ENCODE measurements at regions not wholly inside any gene's neighbourhood (a gene's known extent, or its start where the extent isn't known, plus 50 kb on each side); places are given as distances from the start of the nearest gene placed in this dataset.

DNA sequence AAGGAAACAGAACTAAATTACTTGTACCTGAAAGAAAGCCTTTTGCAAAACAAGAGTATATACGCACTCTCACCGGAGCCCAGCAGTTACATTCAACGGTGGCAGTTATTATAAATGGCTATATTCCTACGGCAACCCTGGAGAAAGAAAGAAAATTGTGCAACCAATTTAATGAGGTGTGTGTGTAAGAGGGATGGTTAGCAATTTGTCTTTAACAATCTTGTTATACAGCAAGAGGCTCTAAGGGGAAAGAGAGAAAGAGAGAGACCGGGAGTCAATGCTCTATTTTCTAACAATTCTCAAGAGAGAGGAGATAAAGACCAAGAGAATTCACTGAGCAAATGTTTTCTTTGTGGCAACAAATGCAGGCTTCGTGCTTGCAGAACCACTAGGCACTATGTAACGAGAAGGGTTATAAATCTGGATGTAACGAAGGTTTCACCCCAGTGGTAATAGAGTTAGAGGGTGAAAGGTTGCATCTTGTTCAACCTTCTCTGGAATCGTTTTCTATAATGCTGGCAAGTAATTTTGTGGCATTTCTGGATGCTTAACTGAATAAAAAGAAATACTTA lies 359.1 kb upstream of the SPRED2 start:
- TF ChIP-seq, protein P1, sequence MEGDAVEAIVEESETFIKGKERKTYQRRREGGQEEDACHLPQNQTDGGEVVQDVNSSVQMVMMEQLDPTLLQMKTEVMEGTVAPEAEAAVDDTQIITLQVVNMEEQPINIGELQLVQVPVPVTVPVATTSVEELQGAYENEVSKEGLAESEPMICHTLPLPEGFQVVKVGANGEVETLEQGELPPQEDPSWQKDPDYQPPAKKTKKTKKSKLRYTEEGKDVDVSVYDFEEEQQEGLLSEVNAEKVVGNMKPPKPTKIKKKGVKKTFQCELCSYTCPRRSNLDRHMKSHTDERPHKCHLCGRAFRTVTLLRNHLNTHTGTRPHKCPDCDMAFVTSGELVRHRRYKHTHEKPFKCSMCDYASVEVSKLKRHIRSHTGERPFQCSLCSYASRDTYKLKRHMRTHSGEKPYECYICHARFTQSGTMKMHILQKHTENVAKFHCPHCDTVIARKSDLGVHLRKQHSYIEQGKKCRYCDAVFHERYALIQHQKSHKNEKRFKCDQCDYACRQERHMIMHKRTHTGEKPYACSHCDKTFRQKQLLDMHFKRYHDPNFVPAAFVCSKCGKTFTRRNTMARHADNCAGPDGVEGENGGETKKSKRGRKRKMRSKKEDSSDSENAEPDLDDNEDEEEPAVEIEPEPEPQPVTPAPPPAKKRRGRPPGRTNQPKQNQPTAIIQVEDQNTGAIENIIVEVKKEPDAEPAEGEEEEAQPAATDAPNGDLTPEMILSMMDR (IDR thresholded peaks at IDR 0.05) = no peak
- no peak for TF ChIP-seq POLR2A (IDR thresholded peaks at IDR 0.05)
